Retina (tissue), 1 donor: ENCODE measurements at regions not wholly inside any gene's neighbourhood (a gene's known extent, or its start where the extent isn't known, plus 50 kb on each side); places are given as distances from the start of the nearest gene placed in this dataset.
"Not testable (repeated sequence)": the region's sequence is repeated elsewhere in the genome, so short reads cannot be mapped to it uniquely, and the experiment has no call there.

Experiments used
- DNase-seq: peaks from one replicate; pipeline ENCODE4 v3.0.0-alpha.2; 2016

GRCh38 chr10:21463436-21463835 lies 62.0 kb downstream of the SKIDA1 start:
- DNase-seq: no peak

DNA sequence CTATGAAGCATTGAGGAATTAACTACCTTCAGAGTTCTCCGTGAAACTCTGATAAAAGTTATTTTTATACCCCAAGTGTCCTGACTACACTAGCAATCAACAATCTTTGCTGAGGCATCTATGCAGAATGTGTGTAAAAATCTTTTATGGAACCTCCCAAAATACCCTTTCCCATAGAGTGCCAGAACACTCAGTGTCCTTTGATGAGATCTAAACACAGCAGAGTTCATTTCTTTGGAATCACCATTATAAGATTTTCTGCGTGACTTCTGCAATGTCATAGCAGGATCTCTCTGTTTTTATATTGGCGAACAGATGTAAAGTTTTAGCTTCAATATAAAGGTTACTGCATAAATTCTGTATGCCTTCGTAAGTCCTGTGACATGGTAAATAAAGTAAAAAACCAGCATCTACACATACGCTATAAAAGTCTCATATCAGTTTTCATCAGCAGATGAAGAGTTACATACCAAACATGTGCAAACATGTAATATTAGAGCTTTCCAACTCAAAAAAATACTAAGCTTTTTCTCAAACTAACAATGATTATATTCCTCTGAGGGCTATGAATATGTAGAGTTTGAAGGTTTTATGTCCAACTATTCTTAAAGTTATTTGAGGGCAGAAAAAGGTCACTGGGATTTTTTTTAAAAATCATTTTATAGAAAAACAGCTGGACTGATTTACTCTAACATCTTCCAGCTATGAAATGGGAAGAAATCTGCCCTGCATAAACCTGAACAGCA lies 67.2 kb downstream of the SKIDA1 start:
- DNase-seq: no peak

DNA sequence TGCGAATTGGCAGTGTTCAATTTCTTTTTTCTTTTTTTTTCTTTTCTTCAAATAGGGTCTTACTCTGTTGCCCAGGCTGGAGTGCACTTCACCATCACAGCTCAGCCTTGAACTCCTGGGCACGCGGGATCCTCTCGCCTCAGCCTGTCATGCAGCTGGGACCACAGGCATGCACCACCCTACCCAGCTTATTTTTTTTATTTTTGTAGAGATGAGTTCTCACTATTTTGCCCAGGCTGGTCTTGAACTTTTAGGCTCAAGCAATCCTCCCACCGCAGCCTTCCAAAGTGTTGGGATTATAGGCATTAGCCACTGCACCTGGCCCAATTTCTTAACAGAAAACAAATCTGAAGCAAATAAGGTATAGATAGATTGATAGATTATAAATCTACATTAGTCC lies 69.3 kb downstream of the SKIDA1 start:
- no peak for DNase-seq

DNA sequence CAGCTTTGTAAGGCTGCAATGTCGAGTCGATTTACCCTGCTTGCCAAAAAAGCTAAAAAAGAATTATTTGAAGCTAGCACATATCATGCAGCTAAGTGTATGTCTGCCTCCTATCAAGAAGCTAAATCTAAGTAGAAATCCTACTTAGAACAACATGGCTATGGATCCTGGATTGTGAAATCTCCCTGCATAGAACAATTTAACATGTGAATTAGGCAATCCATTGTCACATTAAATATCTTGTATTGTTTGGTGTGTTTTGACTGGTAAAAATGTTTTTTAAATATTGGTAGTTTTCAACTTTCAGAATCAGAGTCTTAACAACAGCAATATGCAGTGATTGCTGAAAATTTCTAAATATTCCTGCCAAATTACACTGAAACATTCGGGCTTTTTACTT lies 73.3 kb downstream of the SKIDA1 start:
- DNase-seq: no peak

DNA sequence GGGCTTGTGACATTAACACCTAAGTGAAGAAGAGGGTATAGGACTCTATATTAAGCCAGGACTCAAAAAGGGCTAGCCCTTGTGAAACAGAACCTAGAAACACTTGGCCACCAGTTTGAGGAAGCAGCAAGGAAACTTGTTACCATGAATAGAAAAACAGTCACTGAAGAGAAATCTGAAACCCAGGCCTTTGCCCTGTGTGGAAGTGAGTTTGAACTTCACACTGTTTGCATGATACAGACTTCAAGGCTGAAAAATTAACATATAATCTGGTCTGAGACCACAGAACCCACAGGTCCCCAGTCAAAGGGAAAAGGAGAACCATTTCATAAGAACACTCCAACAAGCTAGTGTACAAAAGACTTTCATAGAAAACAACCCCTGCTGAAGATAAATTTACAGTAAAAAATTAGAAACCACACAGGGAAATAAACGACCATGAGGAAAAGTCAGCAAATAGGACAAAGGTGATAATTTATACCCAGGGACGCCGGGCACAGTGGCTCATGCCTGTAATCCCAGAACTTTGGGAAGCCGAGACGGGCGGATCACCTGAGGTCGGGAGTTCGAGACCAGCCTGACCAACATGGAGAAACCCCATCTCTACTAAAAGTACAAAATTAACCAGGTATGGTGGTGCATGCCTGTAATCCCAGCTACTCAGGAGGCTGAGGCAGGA lies 76.1 kb downstream of the SKIDA1 start:
- DNase-seq: no peak

GRCh38 chr10:21445163-21445562 lies 80.3 kb downstream of the SKIDA1 start:
- DNase-seq: no peak

DNA sequence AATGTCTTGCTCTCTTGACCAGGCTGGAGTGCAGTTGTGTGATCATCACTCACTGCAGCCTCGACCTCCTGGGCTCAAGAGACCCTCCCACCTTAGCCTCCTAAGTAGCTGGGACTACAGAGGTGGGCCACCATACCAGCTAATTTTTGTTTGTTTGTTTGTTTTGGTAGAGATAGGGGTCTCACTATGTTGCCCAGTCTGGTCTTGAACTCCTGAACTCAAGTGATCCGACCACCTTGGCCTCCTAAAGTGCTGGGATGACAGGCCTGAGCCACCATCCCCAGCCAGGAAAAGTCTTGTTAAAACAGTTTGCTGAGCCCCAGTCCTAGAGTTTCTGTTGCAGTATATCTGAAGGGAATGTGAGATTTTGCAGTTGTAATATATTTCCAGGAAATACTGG lies 83.9 kb downstream of the SKIDA1 start:
- no peak for DNase-seq

DNA sequence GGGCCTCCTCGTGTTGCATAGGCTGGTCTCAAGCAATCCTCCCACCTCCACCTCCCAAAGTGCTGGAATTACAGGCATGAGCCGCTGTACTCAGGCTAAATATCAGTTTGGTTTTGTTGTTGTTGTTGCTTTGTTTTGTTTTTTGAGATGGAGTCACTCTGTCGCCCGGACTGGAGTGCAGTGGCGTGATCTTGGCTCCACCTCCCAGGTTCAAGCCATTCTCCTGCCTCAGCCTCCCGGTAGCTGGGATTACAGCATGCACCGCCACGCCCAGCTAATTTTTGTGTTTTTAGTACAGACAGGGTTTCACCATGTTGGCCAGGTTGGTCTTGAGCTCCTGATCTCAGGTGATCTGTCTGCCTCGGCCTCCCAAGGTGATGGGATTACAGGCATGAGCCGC lies 86.6 kb downstream of the SKIDA1 start:
- not testable (repeated sequence) for DNase-seq

DNA sequence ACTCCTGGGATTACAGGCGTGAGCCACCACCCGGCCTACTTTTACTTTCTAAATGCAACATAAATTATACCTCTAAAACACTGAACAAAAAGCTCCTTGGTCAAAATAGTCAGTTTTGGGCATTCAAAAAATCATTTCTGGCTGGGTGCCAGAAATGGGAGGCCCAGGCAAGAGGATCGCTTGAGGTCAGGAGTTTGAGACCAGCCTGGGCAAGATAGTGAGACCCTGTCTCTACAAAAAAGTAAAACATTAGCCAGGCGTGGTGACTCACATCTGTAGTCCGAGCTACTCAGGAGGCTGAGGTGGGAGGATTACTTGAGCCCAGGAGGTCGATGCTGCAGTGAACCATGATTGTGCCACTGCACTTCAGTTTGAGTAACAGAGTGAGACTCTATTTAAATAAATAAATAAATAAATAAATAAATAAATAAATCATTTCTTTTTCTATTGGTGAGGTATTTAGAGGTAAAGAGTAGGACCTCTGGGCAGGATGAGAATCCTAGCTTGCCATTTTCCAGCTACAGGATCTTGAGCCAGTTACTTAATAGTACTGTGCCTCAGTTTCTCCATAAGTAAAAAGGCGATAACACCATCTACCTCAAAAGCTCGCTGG lies 87.6 kb downstream of the SKIDA1 start:
- DNase-seq: no peak

DNA sequence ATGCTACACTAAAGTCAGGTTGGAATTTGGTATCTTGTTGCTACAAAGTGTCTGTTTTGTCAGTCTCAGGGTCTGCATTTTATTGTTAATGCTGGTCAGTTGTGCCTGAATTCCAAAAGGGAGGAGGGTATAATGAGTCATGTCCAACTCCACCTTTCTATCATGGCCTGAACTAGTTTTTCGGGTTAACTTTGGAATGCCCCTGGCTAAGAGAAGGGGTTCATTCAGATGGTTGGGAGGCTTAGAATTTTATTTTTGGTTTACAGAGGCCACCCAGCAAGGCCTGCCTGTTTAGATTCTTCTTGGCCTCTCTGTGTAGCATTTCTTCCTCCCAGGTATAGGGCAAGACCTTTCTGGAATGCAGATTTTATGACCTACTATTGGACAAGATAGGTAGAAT lies 93.2 kb downstream of the SKIDA1 start:
- no peak for DNase-seq

DNA sequence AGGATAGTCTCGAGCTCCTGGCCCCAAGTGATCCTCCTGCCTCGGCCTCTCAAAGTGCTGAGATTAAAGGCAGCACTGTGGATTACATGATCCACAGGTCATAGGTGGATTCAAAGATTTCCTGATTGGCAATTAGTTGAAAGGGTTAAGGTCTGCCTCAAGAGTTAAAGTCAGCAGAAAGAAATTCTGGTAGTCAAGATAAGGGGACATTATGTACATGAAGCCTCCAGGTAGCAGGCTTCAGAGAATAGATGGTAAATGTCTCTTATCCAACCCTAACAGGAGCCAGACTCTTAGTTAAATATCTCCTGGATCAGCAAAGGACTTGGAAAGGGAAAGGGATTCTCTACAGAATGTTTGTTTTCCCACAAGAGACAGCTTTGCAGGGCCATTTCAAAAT lies 93.7 kb downstream of the SKIDA1 start:
- no peak for DNase-seq

- DNase-seq: no peak
Observed at GRCh38 chr10:21427804-21428481, 97.5 kb downstream of the SKIDA1 start.

GRCh38 chr10:21424459-21424861 lies 101.0 kb downstream of the SKIDA1 start:
- DNase-seq: no peak

DNA sequence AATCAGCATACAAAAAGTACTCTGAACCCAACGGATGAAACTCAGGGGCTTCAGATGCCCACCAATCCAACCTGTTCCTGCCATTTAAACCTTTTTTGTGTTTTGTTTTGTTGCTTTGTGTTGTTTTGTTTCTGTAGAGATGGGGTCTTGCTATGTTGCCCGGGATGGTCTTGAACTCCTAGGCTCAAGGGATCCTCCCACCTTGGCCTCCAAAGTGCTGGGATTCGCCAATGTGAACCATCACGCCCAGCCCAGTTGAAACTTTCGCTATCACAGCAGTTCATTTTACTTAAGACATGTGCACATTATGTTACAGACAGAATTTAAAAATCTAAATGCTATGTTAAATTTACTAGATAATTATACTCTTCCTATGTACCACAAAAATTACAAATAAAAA lies 101.6 kb downstream of the SKIDA1 start:
- DNase-seq: no peak

- no peak for DNase-seq
Observed at GRCh38 chr10:21423338-21423737, 102.1 kb downstream of the SKIDA1 start.

GRCh38 chr10:21421794-21422193 lies 103.7 kb downstream of the SKIDA1 start:
- no peak for DNase-seq

DNA sequence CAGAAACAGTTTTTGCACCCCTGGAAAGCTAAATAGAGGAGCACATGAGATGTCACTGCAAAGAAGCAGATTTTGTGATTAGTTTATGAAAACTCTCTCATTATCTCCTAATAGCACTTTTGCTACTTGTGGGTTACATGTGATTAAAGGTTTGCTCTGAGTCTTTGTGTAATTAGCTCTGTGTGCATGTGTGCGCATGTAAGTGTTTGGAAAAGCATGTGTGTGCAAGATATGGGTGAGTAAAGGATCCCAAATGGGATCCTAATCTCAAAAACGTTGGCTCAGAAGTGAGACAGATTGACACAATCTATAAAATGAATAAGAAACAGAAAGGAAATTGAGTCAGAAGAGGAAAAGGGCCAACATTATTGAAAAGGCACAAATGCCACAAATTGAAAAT lies 104.5 kb downstream of the SKIDA1 start:
- DNase-seq: no peak

GRCh38 chr10:21418981-21419576 lies 106.4 kb downstream of the SKIDA1 start:
- DNase-seq: not testable (repeated sequence)

- no peak for DNase-seq
Observed at GRCh38 chr10:21417172-21417712, 108.2 kb downstream of the SKIDA1 start.

- no peak for DNase-seq
Observed at GRCh38 chr10:21413680-21414079, 111.8 kb downstream of the SKIDA1 start.

DNA sequence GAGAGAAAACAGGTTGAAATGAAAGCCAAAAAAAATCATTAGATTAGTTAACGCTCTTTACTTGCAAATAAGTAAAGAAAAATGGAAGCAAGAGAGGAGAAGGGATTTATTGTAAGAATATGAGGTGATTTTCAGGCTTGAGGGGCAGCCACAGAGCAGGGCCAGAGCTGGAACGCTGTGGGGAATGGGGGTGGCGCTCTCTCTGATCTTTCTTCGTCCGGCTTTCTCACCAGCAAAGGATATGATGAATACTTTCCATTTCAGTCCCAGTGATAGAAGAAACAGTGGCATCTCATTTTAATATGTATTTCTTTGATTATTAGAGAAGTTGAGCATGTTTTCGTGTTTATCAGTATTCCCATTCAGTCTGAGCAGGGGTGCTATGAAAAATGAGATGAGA lies 112.2 kb downstream of the SKIDA1 start:
- no peak for DNase-seq

GRCh38 chr10:21406595-21407193 lies 118.8 kb downstream of the SKIDA1 start:
- DNase-seq: no peak

DNA sequence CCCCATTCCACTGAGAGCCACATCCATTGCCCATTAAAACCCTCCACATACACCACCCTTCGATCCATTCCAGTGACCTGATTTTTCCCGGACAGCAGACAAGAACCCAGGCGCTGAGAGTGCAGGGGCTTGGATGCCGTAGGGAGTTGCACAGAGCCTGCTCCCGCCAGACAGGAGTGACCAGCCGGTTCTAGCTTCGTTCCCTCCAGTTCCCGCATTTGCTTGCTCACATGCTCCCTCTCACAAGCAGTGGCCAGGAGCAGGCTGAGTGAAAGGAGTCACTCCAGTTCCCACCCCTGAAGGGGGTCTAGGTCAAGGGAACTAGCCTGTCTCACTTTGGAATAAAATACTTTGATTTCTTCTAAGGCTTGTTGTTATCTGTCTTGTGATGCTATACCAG lies 119.5 kb downstream of the SKIDA1 start:
- DNase-seq: no peak
